Left renal cortex interstitium (tissue), 4 donors: ENCODE measurements at regions not wholly inside any gene's neighbourhood (a gene's known extent, or its start where the extent isn't known, plus 50 kb on each side); places are given as distances from the start of the nearest gene placed in this dataset.

Experiments
- DNase-seq, 4 donors: peaks; one replicate each; pipeline ENCODE4 v3.0.0-alpha.2; 2013; ENCODE audit warnings: low read depth in 4 of 4, low spot score in 2 of 4, missing footprints in 1 of 4

DNA sequence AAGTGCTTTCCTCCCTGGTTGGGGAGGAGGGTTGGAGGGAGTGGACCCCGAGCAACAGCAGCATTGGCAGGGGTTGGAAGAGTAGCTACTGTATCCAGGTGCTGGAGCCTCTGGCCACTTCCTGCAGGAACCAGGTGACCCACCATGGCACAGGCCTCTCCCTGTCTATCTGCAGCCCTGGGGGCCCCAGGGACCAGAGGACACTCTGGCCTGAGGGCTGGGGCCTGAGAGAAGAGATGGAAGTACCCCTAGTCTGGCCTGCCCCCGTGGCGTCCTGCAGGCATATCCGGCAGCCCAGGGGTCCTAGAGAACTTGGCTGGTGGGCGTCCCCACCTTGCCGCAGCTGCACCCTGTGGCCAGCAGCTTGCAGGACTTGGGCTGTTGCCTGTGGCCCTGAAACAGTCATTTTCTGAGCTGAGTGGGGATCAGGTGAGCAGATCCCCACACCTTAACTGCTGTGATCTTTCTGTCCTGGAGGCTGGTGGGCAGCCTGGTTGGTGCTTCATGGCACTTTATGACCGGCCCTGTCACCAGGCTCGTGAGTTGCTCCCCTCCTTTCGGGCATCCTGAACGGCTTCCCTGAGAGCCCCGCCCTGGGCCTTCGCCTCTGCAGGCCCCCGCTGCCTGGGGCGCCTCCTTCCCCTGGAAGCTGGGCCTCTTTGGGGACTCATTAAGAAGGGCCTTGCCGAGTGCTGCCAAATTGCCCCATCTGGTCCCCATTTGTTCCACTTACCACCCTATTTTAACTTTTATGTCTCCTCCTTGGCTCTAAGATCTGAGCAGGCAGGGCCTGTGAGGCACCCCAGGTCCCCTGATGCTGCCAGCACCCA, 298.6 kb downstream of the SEC14L1 start:
- DNase-seq = no peak

- no peak for DNase-seq
Observed at GRCh38 chr17:77440560-77440981, 299.8 kb downstream of the SEC14L1 start.

DNA sequence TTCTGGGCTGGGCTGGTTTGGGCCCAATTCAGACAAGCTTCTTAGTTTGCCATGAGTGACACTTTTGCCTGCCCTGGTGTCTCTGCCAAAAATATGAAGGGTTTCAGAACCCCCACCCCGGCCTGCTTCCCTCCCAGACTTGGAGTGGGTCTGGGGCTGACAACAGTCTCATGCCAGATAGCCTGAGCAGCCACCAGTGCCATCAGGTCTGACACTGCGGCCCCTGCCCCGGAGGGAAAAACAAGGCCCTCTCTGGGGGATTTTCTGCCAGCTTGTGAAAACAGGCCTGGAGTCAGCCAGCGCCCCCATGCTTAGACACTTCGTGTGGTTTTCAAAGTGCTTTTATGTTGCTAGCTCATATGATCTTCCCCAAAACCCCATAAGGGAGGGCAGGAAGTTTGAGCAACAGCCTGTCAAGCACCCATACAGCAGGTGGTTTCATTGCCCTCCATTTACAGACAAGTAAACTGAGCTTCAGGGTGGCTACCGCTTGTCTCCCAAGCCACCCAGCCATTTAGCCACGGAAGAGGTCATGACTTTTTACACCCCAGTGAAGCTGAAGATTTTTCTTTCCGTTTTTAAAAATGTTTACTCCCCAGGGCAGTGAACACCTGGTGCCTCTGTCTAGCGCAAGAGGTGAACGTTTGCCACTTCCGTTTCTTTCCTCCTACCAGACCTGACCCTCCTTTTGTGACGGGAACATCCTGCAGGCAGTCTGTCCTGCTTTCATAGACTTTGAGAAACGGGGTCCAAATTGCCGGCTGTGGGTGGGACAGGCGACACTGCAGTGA, 300.6 kb downstream of the SEC14L1 start:
- DNase-seq = no peak

- DNase-seq = no peak
Observed at GRCh38 chr17:77441940-77442339, 301.2 kb downstream of the SEC14L1 start.

- DNase-seq = no peak
Observed at GRCh38 chr17:77442976-77443747, 302.4 kb downstream of the SEC14L1 start.

DNA sequence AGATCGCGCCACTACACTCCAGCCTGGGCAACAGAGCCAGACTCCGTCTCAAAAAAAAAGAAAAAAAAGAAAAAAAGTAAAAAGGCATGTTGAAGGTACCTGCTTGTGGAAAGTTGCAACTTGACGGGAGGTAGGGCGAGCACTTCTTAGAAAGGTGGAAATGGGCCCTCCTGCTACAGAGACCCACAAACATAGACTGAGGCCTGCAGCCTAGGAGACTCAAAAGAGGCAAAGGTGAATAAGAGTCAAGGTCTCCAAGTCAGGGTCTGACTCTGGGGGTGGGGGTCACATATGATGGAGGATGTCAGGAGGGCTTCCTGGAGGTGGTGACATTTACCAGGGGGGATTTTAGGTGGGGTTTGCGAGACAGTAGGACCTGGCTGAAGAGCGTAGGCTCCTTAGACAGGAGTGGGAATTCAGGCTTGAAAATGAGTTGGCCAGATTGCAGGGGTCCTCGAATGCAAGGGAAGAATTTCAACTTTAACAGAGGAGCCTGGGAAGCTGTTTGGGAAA, 303.0 kb downstream of the SEC14L1 start:
- DNase-seq = no peak

GRCh38 chr17:77444628-77444983, 303.8 kb downstream of the SEC14L1 start:
- no peak for DNase-seq

DNA sequence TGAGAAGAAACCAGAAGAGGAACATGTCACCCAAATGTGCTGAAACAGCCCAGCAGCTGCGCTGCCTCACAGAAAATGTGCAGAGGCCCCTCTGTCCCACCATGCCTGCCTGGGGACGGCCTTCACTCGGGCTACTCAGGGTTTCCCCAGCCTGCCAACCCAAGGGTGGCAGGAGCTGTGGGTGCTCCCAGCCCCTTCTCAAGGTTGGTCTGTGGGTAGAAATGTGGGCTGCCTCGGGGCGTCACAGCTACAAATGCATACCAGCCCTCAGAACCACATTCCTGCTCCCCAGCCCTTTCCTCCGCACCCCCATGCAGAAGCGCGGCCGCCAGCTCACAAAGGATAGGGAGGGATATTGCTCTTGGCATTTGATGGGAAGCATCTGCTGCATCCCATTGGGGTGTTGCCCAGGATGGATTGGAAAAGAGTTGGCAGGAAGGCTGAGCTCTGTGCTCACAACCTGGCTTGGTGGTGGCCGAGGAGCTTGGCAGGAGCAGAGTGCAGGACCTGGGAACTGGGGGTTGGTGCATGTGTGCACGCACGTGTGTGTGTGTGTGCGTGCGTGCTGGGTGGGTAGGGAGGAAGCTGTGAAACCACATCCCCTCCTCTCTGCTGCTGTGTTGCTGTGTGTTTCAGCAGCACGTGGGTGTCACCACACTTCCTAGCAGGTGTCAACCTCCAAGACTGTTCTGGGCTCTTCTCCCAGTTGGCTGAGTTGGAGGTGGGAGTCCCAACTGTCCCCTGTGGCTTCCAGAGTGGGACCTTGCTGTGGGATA, 304.4 kb downstream of the SEC14L1 start:
- DNase-seq = no peak

DNA sequence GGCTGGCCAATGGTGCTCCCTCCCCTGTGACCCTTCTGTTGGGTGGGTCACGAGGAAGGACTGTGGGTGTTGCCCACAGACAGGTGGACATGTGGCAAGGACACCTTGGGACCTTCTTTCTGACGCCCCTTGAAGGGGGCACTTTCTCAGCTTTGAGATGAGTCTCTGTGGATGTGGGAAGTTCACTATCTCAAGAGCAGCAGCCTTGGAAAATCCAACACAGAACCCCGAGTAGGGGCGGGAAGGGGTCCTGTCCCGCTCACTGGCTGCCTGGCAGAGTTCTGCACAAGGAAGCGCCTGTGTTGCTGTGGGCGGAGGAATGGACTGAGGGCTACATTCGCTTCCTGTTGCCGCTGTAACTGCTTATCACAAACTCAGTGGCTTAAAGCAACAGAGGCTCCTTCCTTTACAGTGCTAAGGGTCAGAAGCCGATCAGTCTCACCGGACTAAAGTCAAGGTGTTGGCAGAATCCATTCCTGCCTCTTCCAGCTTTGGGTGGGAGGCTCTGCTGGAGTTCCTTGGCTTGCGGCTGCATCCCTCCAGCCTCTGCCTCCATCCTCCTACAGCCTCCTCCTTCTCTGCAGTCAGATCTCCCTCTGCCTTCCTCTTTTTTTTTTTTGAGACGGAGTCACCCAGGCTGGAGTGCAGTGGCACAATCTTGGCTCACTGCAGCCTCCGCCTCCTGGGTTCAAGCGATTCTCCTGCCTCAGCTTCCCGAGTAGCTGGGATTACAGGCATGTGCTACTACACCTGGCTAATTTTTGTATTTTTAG, 305.2 kb downstream of the SEC14L1 start:
- no peak for DNase-seq

GRCh38 chr17:77446940-77447634, 306.3 kb downstream of the SEC14L1 start:
- no peak for DNase-seq

DNA sequence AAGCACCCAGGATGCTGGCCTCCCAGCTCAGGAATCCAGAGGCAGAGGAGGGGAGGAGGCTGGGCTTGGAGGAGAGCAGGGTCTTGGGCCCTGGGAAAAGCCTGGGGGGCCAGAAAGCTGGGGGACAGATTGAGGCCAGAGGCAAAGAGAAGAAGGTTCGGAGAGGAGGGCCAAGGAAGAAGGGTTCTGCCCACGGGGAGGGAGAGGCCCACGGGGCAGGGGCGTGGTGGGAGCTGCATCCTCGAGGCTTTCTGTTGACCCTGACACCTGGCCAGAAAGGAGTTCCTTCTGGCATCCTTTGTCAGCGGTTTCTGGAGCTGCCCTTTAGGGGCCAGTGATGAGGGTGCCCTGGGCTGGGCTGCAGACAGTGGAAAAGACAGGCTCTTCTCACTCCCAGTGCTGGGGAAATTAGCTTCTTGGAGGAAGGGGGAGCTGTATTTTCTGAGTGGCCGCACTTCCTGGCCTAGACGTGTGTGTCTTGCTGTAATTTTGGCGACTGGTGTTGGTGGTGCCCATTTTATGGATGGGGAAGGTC, 308.7 kb downstream of the SEC14L1 start:
- no peak for DNase-seq

DNA sequence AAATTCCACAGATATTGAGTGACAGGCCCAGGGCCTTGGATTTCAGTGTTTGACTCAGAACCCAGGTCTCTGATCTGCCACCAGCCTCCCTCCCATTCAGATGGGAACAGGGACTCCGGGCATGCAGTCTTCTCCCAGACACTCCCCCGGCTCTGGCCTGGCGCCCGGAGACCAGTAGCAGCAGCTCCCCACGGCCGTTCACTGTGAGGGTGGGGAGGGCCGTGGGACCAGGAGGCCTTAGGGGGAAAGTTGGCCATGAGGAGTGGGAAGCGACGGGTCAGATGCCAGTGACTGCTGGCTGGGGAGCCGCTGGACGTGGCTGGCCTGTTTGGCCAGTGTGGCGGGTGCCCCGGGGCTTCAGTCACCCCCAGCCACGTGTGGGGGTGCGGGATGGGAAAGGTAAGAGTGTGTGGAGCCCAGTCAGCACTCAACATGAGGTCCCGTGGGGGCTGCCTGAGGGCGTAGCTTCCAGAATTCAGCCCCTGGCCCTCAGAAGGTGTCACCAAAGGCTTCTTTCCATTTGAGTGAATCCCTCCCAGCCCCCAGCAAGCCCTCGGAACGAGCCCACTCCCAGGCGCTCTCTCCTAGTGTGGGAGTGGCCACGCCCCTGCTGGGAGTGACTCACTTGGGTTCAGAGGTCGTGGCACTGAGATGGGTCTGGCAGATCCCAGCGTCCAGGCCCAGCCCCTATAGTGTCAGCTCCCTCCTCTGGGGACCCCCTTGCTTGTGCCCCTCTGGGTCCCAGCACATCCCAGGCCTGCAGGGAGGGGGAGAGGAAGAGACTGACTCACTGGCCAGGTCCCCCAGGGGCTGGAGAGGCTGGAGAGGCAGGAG, 309.4 kb downstream of the SEC14L1 start:
- no peak for DNase-seq

DNA sequence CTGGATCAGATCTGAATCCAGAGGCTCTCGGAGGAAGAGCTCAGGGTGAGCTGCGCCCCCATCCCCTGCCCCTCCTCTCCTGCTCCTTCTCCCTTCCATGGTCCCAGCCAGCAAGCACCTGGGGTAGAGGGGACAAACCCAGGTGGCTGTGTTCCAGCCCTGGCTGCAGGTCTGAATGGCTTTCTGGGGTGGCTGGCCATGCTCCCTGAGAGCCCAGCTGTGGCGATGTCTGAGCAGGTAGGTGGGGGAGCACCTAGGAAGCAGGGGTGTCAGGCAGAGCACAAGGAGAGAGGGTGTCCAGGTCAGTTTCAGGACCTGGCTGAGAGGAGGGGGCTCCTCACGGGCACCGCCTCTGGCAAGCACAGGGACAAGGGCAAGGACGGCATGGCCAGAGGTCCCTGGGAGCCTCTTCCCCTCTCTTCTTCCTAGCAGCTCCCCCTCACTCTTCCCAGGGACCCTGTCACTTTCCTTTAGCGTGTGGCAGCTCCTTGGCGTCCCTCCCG, 310.0 kb downstream of the SEC14L1 start:
- no peak for DNase-seq

- DNase-seq = no peak
Observed at GRCh38 chr17:77451245-77451893, 310.6 kb downstream of the SEC14L1 start.

GRCh38 chr17:77451894-77452852, 311.4 kb downstream of the SEC14L1 start:
- DNase-seq = no peak
